H1 (cell line): ENCODE measurements at regions not wholly inside any gene's neighbourhood (a gene's known extent, or its start where the extent isn't known, plus 50 kb on each side); places are given as distances from the start of the nearest gene placed in this dataset.

ENCODE experiments used
- CTCF ChIA-PET: fragments of 300-600 bp; sonication (Branson Sonifier 250); formaldehyde crosslinking; loops from one replicate; lab custom pipeline; 2021; ENCODE audit not compliant: partially characterized antibody; lab: Charles Lee
- POLR2A ChIA-PET: fragments of 300-600 bp; sonication (Branson Sonifier 250); formaldehyde crosslinking; loops from one replicate; lab custom pipeline; 2021; ENCODE audit warnings: inconsistent platforms; ENCODE audit not compliant: partially characterized antibody; lab: Charles Lee
- DNase-seq, 2 experiments: peaks; one replicate each; pipeline versions ENCODE4 v3.0.0 to v3.0.0-alpha.2; 2010 to 2022; ENCODE audit warnings: low spot score in 2 of 2, low read depth in 1 of 2, mixed read lengths in 1 of 2
- FAIRE-seq: peaks from 2 replicates; lab custom pipeline; 2011; peaks lifted over from hg19 to GRCh38; lab: Jason Lieb, UNC
- H2AFZ ChIP-seq: 2 replicates; pipeline ENCODE4 v1.8.1; 2012; ENCODE audit warnings: low read length, inconsistent platforms
- H2AK5ac ChIP-seq: 2 replicates; pipeline ENCODE4 v1.6.1; 2013; ENCODE audit warnings: low read depth, low read length
- H2BK120ac ChIP-seq: replicated peaks from 2 replicates; pipeline ENCODE3; 2013; ENCODE audit warnings: low read depth, low read length, inconsistent platforms
- H2BK12ac ChIP-seq: 2 replicates; pipeline ENCODE4 v1.6.1; 2013; ENCODE audit warnings: low read depth, low read length
- H2BK15ac ChIP-seq: 2 replicates; pipeline ENCODE4 v1.6.1; 2013; ENCODE audit warnings: low read length
- H2BK20ac ChIP-seq: 2 replicates; pipeline ENCODE4 v1.6.1; 2013; ENCODE audit warnings: low read length
- H2BK5ac ChIP-seq: 2 replicates; pipeline ENCODE4 v1.6.1; 2013; ENCODE audit warnings: low read depth, low read length
- H3K14ac ChIP-seq: 2 replicates; pipeline ENCODE4 v1.6.1; 2013; ENCODE audit warnings: inconsistent platforms; ENCODE audit not compliant: insufficient read length
- H3K18ac ChIP-seq: 2 replicates; pipeline ENCODE4 v1.6.1; 2013; ENCODE audit warnings: low read length; ENCODE audit errors: extremely low read depth
- H3K23ac ChIP-seq: 2 replicates; pipeline ENCODE4 v1.6.1; 2013; ENCODE audit warnings: inconsistent platforms; ENCODE audit not compliant: insufficient read length
- H3K23me2 ChIP-seq: 2 replicates; pipeline ENCODE4 v1.6.1; 2013; ENCODE audit warnings: low read depth, low read length
- H3K27ac ChIP-seq: 2 replicates; pipeline ENCODE4 v1.6.1; 2011; ENCODE audit warnings: low read depth, low read length, inconsistent platforms
- H3K27me3 ChIP-seq, 4 experiments: replicated peaks in 1 of 4; 1 replicate in 1 of 4; 2 replicates in 3 of 4; pipeline versions ENCODE4 v1.6.1 to v1.8.1; 2011 to 2013; ENCODE audit warnings: low read length in 3 of 4, mild to moderate bottlenecking in 3 of 4, inconsistent platforms in 2 of 4, mixed read lengths in 2 of 4, moderate library complexity in 1 of 4; ENCODE audit not compliant: control insufficient read depth in 3 of 4, insufficient read depth in 3 of 4; ENCODE audit errors: extremely low read depth in 1 of 4
- H3K36me3 ChIP-seq, 4 experiments: 2 replicates each; pipeline versions ENCODE4 v1.6.1 to v1.8.1; 2011 to 2013; ENCODE audit warnings: mild to moderate bottlenecking in 4 of 4, low read length in 3 of 4, moderate library complexity in 2 of 4, control low read depth in 1 of 4, inconsistent platforms in 1 of 4; ENCODE audit not compliant: insufficient read depth in 4 of 4, control insufficient read depth in 2 of 4
- H3K4ac ChIP-seq: replicated peaks from 2 replicates; pipeline ENCODE3; 2013; ENCODE audit warnings: low read length, low read depth, mixed read lengths, inconsistent platforms; ENCODE audit not compliant: insufficient read length
- H3K4me1 ChIP-seq, 4 experiments: replicated peaks in 1 of 4; 1 replicate in 1 of 4; 2 replicates in 3 of 4; pipeline versions ENCODE4 v1.6.1 to v1.8.1; 2011 to 2013; ENCODE audit warnings: low read length in 3 of 4, inconsistent platforms in 2 of 4, mixed read lengths in 1 of 4; ENCODE audit not compliant: insufficient read depth in 4 of 4, control insufficient read depth in 3 of 4
- H3K4me2 ChIP-seq, 2 experiments: 2 replicates each; pipeline versions ENCODE4 v1.6.1 to v1.8.1; 2011 to 2013; ENCODE audit warnings: low read depth in 2 of 2, low read length in 2 of 2, control low read depth in 1 of 2, inconsistent platforms in 1 of 2, mild to moderate bottlenecking in 1 of 2; ENCODE audit not compliant: insufficient read depth in 1 of 2
- H3K4me3 ChIP-seq, 4 experiments: fragments of 200-600, 300-600 bp in 1 of 4; sonication (generic), shearing (Covaris generic), sonication (Bioruptor Twin) in 1 of 4; 2 replicates each; pipeline versions ENCODE4 v1.5.1 to v1.8.1; 2011 to 2016; ENCODE audit warnings: low read length in 4 of 4, low read depth in 3 of 4, control low read depth in 2 of 4, inconsistent platforms in 2 of 4, mild to moderate bottlenecking in 2 of 4, mixed read lengths in 1 of 4, moderate library complexity in 1 of 4; ENCODE audit not compliant: insufficient read depth in 2 of 4; ENCODE audit errors: extremely low read depth in 1 of 4
- H3K56ac ChIP-seq: replicated peaks from 2 replicates; pipeline ENCODE3; 2013; ENCODE audit warnings: low read depth, mild to moderate bottlenecking, mixed read lengths, low read length, inconsistent platforms; ENCODE audit not compliant: insufficient read length
- H3K79me1 ChIP-seq: 2 replicates; pipeline ENCODE4 v1.6.1; 2013; ENCODE audit warnings: low read depth, low read length, control low read depth
- H3K79me2 ChIP-seq, 2 experiments: 2 replicates each; pipeline versions ENCODE4 v1.6.1 to v1.8.1; 2012 to 2013; ENCODE audit warnings: low read length in 2 of 2, mild to moderate bottlenecking in 2 of 2, inconsistent platforms in 1 of 2; ENCODE audit not compliant: insufficient read depth in 2 of 2, control insufficient read depth in 1 of 2
- H3K9ac ChIP-seq, 4 experiments: replicated peaks in 1 of 4; 1 replicate in 1 of 4; 2 replicates in 3 of 4; pipeline versions ENCODE4 v1.6.1 to v1.8.1; 2011 to 2013; ENCODE audit warnings: low read depth in 3 of 4, low read length in 3 of 4, control low read depth in 2 of 4, mild to moderate bottlenecking in 2 of 4, moderate library complexity in 2 of 4, inconsistent platforms in 1 of 4; ENCODE audit errors: extremely low read depth in 1 of 4
- H3K9me3 ChIP-seq, 2 experiments: 2 replicates each; pipeline versions ENCODE4 v1.6.1 to v1.8.1; 2012 to 2013; ENCODE audit warnings: mild to moderate bottlenecking in 2 of 2, moderate library complexity in 2 of 2, control low read depth in 1 of 2, inconsistent platforms in 1 of 2, low read depth in 1 of 2, low read length in 1 of 2, mixed read lengths in 1 of 2; ENCODE audit not compliant: insufficient read depth in 2 of 2
- H4K20me1 ChIP-seq, 2 experiments: replicated peaks in 1 of 2; 2 replicates each; pipeline versions ENCODE3 to v1.8.1; 2011 to 2013; ENCODE audit warnings: inconsistent platforms in 2 of 2, low read length in 2 of 2, mild to moderate bottlenecking in 1 of 2; ENCODE audit not compliant: insufficient read depth in 2 of 2, control insufficient read depth in 1 of 2
- H4K5ac ChIP-seq: 2 replicates; pipeline ENCODE4 v1.6.1; 2013; ENCODE audit warnings: low read length, low read depth, mixed read lengths, inconsistent platforms; ENCODE audit not compliant: insufficient read length
- H4K8ac ChIP-seq: 2 replicates; pipeline ENCODE4 v1.8.0; 2013; ENCODE audit warnings: mild to moderate bottlenecking, moderate library complexity, low read length, inconsistent platforms; ENCODE audit not compliant: insufficient read depth; ENCODE audit errors: extremely low read depth
- H4K91ac ChIP-seq: replicated peaks from 2 replicates; pipeline ENCODE3; 2013; ENCODE audit warnings: low read length, mixed read lengths, inconsistent platforms; ENCODE audit not compliant: insufficient read length
- EGR1 ChIP-seq: IDR thresholded peaks from 2 replicates; pipeline ENCODE4 v1.6.1; 2011; ENCODE audit warnings: low read depth, low read length, borderline replicate concordance
- HDAC2 ChIP-seq, 2 experiments: fragments of 300-600 bp in 1 of 2; sonication (generic) in 1 of 2; IDR thresholded peaks; 2 replicates each; pipeline ENCODE4 v1.6.1; 2011 to 2012; ENCODE audit warnings: low read depth in 2 of 2, low read length in 2 of 2, mild to moderate bottlenecking in 2 of 2, moderate library complexity in 2 of 2, borderline replicate concordance in 1 of 2, inconsistent platforms in 1 of 2
- PHF8 ChIP-seq: fragments of 200-600 bp; sonication (generic); conservative IDR thresholded peaks from 2 replicates; pipeline ENCODE4 v1.7.1; 2012; ENCODE audit warnings: low read depth, mild to moderate bottlenecking, inconsistent platforms, low read length, moderate library complexity
- POLR2AphosphoS5 ChIP-seq: IDR thresholded peaks from 2 replicates; pipeline ENCODE4 v1.6.1; 2011; ENCODE audit warnings: low read depth, low read length
- SAP30 ChIP-seq: fragments of 300-600 bp; sonication (generic); IDR thresholded peaks from 2 replicates; pipeline ENCODE4 v1.7.1; 2012; ENCODE audit warnings: low read length, moderate library complexity, mild to moderate bottlenecking, inconsistent platforms; ENCODE audit not compliant: insufficient read depth, insufficient replicate concordance
- SIN3A ChIP-seq, 2 experiments: IDR thresholded peaks in 1 of 2; conservative IDR thresholded peaks in 1 of 2; 2 replicates each; pipeline ENCODE4 v1.6.1; 2011 to 2012; ENCODE audit warnings: low read length in 2 of 2, improper control_type of control experiment in 1 of 2, low read depth in 1 of 2, mild to moderate bottlenecking in 1 of 2
- SP2 ChIP-seq: IDR thresholded peaks from 2 replicates; pipeline ENCODE4 v1.6.1; 2012; ENCODE audit warnings: mild to moderate bottlenecking, low read length, inconsistent platforms
- SRF ChIP-seq: IDR thresholded peaks from 2 replicates; pipeline ENCODE4 v1.6.1; 2011; ENCODE audit warnings: mild to moderate bottlenecking, low read depth, low read length, moderate library complexity
- TAF7 ChIP-seq: optimal IDR thresholded peaks from 2 replicates; pipeline ENCODE3; 2011; ENCODE audit warnings: low read depth, mild to moderate bottlenecking, inconsistent platforms, low read length, moderate library complexity, borderline replicate concordance
- WGBS, 2 experiments: shearing (Covaris generic) in 1 of 2; methylation state at CpG; one replicate each; pipeline versions ENCODE4 v1.1.6 to v1.1.7; 2013 to 2015; ENCODE audit warnings: low lambda C conversion rate in 2 of 2, mixed read lengths in 2 of 2, inconsistent platforms in 1 of 2, low coverage in 1 of 2, missing lambda C conversion rate in 1 of 2; ENCODE audit not compliant: insufficient replicate concordance in 2 of 2, insufficient coverage in 1 of 2, insufficient read length in 1 of 2; ENCODE audit errors: extremely low coverage in 1 of 2, missing lambda C conversion rate in 1 of 2; 5-methylcytosine and 5-hydroxymethylcytosine counted together
- TF ChIP-seq, protein P1 (sequence below): IDR thresholded peaks from 2 replicates; pipeline ENCODE4 v1.6.1; 2011; ENCODE audit warnings: low read length, improper control_type of control experiment

DNA sequence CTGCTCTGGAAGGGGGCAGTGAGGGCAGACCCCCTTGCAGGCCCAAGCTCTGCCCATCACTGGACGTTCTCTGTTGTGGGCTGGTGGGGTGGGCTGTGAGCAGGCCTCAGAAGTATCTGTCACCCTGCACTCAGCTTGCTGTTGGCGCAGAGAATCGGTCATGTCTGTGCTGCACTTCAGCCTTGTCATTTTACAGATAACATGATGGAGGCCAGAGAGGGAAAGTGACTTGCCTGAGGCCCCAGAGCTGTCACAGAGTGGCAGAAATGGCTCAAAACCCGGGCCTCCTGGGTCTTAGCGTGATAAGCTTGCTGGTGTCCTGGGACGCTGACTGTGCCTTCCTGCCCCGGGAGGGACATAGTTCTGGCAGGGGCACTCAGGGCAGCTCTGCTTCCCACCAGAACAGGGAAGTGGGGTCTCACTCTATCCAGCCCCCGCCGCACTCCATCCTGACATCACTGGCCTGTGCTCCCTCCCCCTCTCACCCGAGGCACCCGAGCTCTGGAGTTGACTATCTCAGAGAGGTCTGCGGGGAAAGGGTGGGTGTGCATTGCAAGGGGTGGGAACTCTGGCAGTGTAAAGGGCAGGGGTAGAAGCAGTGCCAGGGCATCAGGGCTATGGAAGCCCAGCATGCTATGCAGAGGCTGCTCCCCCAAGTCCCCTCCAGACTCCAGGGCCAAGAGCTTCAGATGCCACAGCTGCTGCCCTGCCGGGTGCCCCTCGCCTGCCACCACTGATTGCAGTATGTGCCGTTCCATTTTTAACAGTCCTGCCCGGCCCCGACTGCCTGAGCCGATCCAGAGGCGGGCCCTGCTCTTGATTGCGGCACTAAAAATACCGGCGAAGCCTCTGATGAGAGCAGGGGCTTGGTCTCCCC, 50.4 kb upstream of the NECTIN1 start:
- TF ChIP-seq TAF7 = no peak
- TF ChIP-seq PHF8 = no peak
- TF ChIP-seq, protein P1, sequence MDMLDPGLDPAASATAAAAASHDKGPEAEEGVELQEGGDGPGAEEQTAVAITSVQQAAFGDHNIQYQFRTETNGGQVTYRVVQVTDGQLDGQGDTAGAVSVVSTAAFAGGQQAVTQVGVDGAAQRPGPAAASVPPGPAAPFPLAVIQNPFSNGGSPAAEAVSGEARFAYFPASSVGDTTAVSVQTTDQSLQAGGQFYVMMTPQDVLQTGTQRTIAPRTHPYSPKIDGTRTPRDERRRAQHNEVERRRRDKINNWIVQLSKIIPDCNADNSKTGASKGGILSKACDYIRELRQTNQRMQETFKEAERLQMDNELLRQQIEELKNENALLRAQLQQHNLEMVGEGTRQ = no peak
- TF ChIP-seq HDAC2 (IDR thresholded peaks at IDR 0.05; ENCODE audit: borderline replicate concordance in 1 of 2, low read depth in 2 of 2, low read length in 2 of 2) = no peak
- TF ChIP-seq POLR2AphosphoS5 = no peak
- TF ChIP-seq SP2 = no peak
- TF ChIP-seq SAP30 = no peak
- no peak for TF ChIP-seq SIN3A (conservative IDR thresholded peaks at IDR 0.05 in 1 of 2, IDR thresholded peaks at IDR 0.05 in 1 of 2; ENCODE audit: low read depth in 1 of 2, low read length in 2 of 2)
- TF ChIP-seq SRF = no peak
- no peak for TF ChIP-seq EGR1
- TF ChIP-seq, all 59 proteins: peak for 0
- no peak overlapping the region for H2BK5ac ChIP-seq
- no peaks in the 10 kb centered on the region for H3K79me2 ChIP-seq
- H2AK5ac ChIP-seq = no peak overlapping the region
- no peak overlapping the region for H2AFZ ChIP-seq
- H3K14ac ChIP-seq = no peak overlapping the region
- H2BK120ac ChIP-seq = no peak overlapping the region
- no peak overlapping the region for H2BK20ac ChIP-seq
- H3K4me2 ChIP-seq = no peak overlapping the region
- H3K36me3 ChIP-seq = no peaks in the 10 kb centered on the region
- no peaks in the 10 kb centered on the region for H3K79me1 ChIP-seq
- H3K56ac ChIP-seq = no peak overlapping the region
- H3K9me3 ChIP-seq = no peaks in the 10 kb centered on the region
- no peak overlapping the region for H4K91ac ChIP-seq
- no peak overlapping the region for H3K9ac ChIP-seq
- no peak overlapping the region for H3K4me3 ChIP-seq
- peaks cover 0 to 12% (median 0%) of the 10 kb centered on the region in 4 experiments; a peak in 2 of 7 replicates for H3K4me1 ChIP-seq
- DNase-seq (no peak), FAIRE-seq (no peak)
- no peak overlapping the region for H3K18ac ChIP-seq
- H3K27ac ChIP-seq = no peak overlapping the region
- H2BK15ac ChIP-seq = no peak overlapping the region
- H3K4ac ChIP-seq = no peak overlapping the region
- H3K27me3 ChIP-seq = peaks cover 0 to 3% (median 0%) of the 10 kb centered on the region in 4 experiments; a peak in 1 of 7 replicates
- WGBS, 2 experiments = 89% methylated on average over 22 of the region's 22 CpGs; no CpG with 5 or more reads in 1 of the 2 experiments
- CTCF ChIA-PET = interaction anchor here (0.7 to 3.5 kb wide), 14 partner anchors 12 to 328 kb away, joined by 3 to 22 read pairs (median 3); no protein-coding TSS in a partner anchor
- no peak overlapping the region; the same call in 1 of the 2 replicates for H4K8ac ChIP-seq
- H4K20me1 ChIP-seq = peaks cover 0 to 2% of the 10 kb centered on the region in 2 experiments
- no peak overlapping the region for H3K23ac ChIP-seq
- POLR2A ChIA-PET = interaction anchor here (1.4 kb wide), 1 partner anchor 26 kb away, joined by 3 read pairs; no protein-coding TSS in a partner anchor
- no peaks in the 10 kb centered on the region for H3K23me2 ChIP-seq
- no peak overlapping the region for H4K5ac ChIP-seq
- no peak overlapping the region for H2BK12ac ChIP-seq
